Prostate gland (tissue), 2 donors: ENCODE measurements at regions not wholly inside any gene's neighbourhood (a gene's known extent, or its start where the extent isn't known, plus 50 kb on each side); places are given as distances from the start of the nearest gene placed in this dataset.
"Not testable (repeated sequence)": the region's sequence is repeated elsewhere in the genome, so short reads cannot be mapped to it uniquely, and the experiment has no call there.

ENCODE experiments used
- DNase-seq: peaks from one replicate; pipeline ENCODE4 v3.0.0-alpha.2; 2019; ENCODE audit warnings: low spot score
- H3K27ac ChIP-seq, 2 donors: fragments of 200-600 bp; sonication (generic); 2 replicates each; pipeline ENCODE4 v1.5.1; 2017 to 2019
- H3K27me3 ChIP-seq: fragments of 200-600 bp; sonication (generic); replicated peaks from 2 replicates; pipeline ENCODE4 v1.5.1; 2019; ENCODE audit not compliant: insufficient read depth
- H3K36me3 ChIP-seq, 2 donors: fragments of 200-600 bp; sonication (generic); 1 replicate in 1 of 2; 2 replicates in 1 of 2; pipeline versions ENCODE4 v1.5.1 to v1.8.1; 2017 to 2019
- H3K4me1 ChIP-seq: fragments of 200-600 bp; sonication (generic); replicated peaks from 2 replicates; pipeline ENCODE4 v1.5.1; 2019
- H3K4me3 ChIP-seq, 2 donors: fragments of 200-600 bp; sonication (generic); 2 replicates each; pipeline ENCODE4 v1.5.1; 2017 to 2019
- H3K9me3 ChIP-seq: fragments of 200-600 bp; sonication (generic); 2 replicates; pipeline ENCODE4 v1.5.1; 2017
- CTCF ChIP-seq, 4 experiments: fragments of 200-600 bp in 2 of 4; fragments of 450-650 bp in 2 of 4; sonication (generic) in 2 of 4; IDR thresholded peaks; 1 replicate in 3 of 4; 2 replicates in 1 of 4; pipeline ENCODE4 v1.5.1; 2016 to 2019; ENCODE audit warnings: antibody characterized with exemption in 4 of 4, mild to moderate bottlenecking in 2 of 4, moderate library complexity in 2 of 4
- POLR2A ChIP-seq: fragments of 450-650 bp; IDR thresholded peaks from one replicate; pipeline ENCODE4 v1.6.1; 2016; ENCODE audit warnings: antibody characterized with exemption, mild to moderate bottlenecking
- POLR2AphosphoS5 ChIP-seq: sonication (generic); formaldehyde crosslinking; IDR thresholded peaks from one replicate; pipeline ENCODE4 v1.6.1; 2017; ENCODE audit warnings: antibody characterized with exemption
- WGBS: methylation state at CpG from one replicate; pipeline ENCODE4 v1.1.5; 2018; 5-methylcytosine and 5-hydroxymethylcytosine counted together
- intact Hi-C: fragments of 100-400 bp; cut with DNase I; formaldehyde crosslinking; loops from one replicate; pipeline ENCODE4 v1.14.2; 2022

- no peak overlapping the region for H3K4me3 ChIP-seq
- no peak overlapping the region for H3K27ac ChIP-seq
- intact Hi-C loops: no loop called here
- H3K9me3 ChIP-seq: no peaks in the 10 kb centered on the region
- no peak for DNase-seq
- 96% methylated on average over 5 of the region's 5 CpGs for WGBS
- H3K4me1 ChIP-seq: no peaks in the 10 kb centered on the region
- no peak for TF ChIP-seq POLR2AphosphoS5
- no peak for TF ChIP-seq POLR2A
- no peak for TF ChIP-seq CTCF (IDR thresholded peaks at IDR 0.05)
- H3K36me3 ChIP-seq: no peaks in the 10 kb centered on the region
- H3K27me3 ChIP-seq: no peaks in the 10 kb centered on the region
These were observed 286.7 kb upstream of the MINDY3 start for GRCh38 chr10:16146993-16147392.

GRCh38 chr10:16155834-16156233 lies 281.0 kb upstream of the PTER start:
- Histone ChIP-seq H3K27me3 (no peaks in the 10 kb centered on the region), H3K9me3 (no peaks in the 10 kb centered on the region), H3K4me3 (no peak overlapping the region), H3K27ac (no peak overlapping the region), H3K4me1 (no peaks in the 10 kb centered on the region), H3K36me3 (no peaks in the 10 kb centered on the region)
- no peak for DNase-seq
- intact Hi-C loops: no loop called here
- TF ChIP-seq POLR2A: no peak
- TF ChIP-seq CTCF (IDR thresholded peaks at IDR 0.05): no peak
- no peak for TF ChIP-seq POLR2AphosphoS5
- 12% methylated on average over 1 of the region's 1 CpG for WGBS

GRCh38 chr10:16156681-16157080 lies 280.1 kb upstream of the PTER start:
- TF ChIP-seq POLR2A (no peak), CTCF (IDR thresholded peaks at IDR 0.05) (no peak), POLR2AphosphoS5 (no peak)
- Histone ChIP-seq H3K27ac (no peak overlapping the region), H3K9me3 (no peaks in the 10 kb centered on the region), H3K4me3 (no peak overlapping the region), H3K4me1 (no peaks in the 10 kb centered on the region), H3K36me3 (no peaks in the 10 kb centered on the region), H3K27me3 (no peaks in the 10 kb centered on the region)
- intact Hi-C loops: no loop called here
- WGBS: 91% methylated on average over 7 of the region's 7 CpGs
- no peak for DNase-seq

- DNase-seq, H3K27me3 ChIP-seq, H3K36me3 ChIP-seq, H3K4me1 ChIP-seq, H3K9me3 ChIP-seq, H3K27ac ChIP-seq, H3K4me3 ChIP-seq, intact Hi-C loops: not testable (repeated sequence)
- 92% methylated on average over 3 of the region's 3 CpGs for WGBS
These were observed 271.7 kb upstream of the PTER start for GRCh38 chr10:16165067-16165466.

- H3K36me3 ChIP-seq: no peaks in the 10 kb centered on the region
- H3K9me3 ChIP-seq: no peaks in the 10 kb centered on the region
- 69% methylated on average over 6 of the region's 6 CpGs for WGBS
- DNase-seq: no peak
- no peaks in the 10 kb centered on the region for H3K4me1 ChIP-seq
- TF ChIP-seq POLR2AphosphoS5: no peak
- no peak for TF ChIP-seq POLR2A
- no peak for TF ChIP-seq CTCF (IDR thresholded peaks at IDR 0.05)
- intact Hi-C loops: no loop called here
- H3K27me3 ChIP-seq: no peaks in the 10 kb centered on the region
- no peak overlapping the region for H3K27ac ChIP-seq
- H3K4me3 ChIP-seq: no peak overlapping the region
These were observed 254.7 kb upstream of the PTER start for GRCh38 chr10:16182144-16182543.
